PC-9 (cell line): ENCODE measurements at regions not wholly inside any gene's neighbourhood (a gene's known extent, or its start where the extent isn't known, plus 50 kb on each side); places are given as distances from the start of the nearest gene placed in this dataset.

Source experiments
- EZH2 ChIP-seq: fragments of 200-600 bp; sonication (generic); IDR thresholded peaks from 2 replicates; pipeline ENCODE4 v1.8.0; 2017; ENCODE audit warnings: antibody characterized with exemption, low read depth
- TF ChIP-seq, protein P1 (sequence below): fragments of 200-600 bp; sonication (generic); conservative IDR thresholded peaks from 2 replicates; pipeline ENCODE4 v1.6.1; 2017; ENCODE audit warnings: mixed run types, antibody characterized with exemption, mild to moderate bottlenecking, moderate library complexity

DNA sequence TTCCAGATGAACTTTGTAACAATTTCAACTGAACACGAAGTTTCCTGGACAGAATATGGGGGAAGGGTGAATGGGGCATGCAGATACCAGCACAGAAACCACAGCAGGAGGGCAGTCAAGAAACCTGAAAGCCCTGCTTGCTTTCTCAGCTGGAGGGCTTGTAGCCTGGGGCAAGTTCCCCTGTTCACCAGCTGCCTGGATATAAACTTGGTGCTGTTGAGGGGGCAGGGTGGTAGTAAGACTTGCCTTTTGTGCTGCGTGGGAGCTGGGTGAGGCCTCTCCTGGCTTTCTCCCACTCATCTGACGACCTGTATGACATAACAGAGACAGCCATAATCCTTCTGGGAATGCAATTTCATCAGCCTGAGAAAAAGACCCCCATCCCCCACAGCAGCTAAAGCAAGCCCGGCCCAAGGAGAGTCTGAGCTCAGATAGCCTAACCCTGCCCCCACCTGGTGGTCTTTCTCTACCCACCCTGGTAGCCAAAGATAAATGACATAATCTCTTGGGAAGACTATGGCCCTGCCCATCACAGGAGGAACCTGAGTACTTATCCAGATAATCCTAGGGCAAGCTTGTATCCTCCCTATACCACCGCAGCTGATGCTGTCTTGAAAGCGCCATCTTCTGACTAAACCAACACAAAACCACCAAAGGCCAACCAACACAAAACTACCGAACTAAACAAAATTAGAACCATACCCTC, 234.3 kb downstream of the LAS1L start:
- TF ChIP-seq, protein P1, sequence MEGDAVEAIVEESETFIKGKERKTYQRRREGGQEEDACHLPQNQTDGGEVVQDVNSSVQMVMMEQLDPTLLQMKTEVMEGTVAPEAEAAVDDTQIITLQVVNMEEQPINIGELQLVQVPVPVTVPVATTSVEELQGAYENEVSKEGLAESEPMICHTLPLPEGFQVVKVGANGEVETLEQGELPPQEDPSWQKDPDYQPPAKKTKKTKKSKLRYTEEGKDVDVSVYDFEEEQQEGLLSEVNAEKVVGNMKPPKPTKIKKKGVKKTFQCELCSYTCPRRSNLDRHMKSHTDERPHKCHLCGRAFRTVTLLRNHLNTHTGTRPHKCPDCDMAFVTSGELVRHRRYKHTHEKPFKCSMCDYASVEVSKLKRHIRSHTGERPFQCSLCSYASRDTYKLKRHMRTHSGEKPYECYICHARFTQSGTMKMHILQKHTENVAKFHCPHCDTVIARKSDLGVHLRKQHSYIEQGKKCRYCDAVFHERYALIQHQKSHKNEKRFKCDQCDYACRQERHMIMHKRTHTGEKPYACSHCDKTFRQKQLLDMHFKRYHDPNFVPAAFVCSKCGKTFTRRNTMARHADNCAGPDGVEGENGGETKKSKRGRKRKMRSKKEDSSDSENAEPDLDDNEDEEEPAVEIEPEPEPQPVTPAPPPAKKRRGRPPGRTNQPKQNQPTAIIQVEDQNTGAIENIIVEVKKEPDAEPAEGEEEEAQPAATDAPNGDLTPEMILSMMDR: no peak
- no peak for TF ChIP-seq EZH2
